HepG2 (cell line): ENCODE measurements at regions not wholly inside any gene's neighbourhood (a gene's known extent, or its start where the extent isn't known, plus 50 kb on each side); places are given as distances from the start of the nearest gene placed in this dataset.

ENCODE experiments used
- EHMT2 ChIP-seq: fragments of 200-600 bp; sonication (generic); IDR thresholded peaks from 2 replicates; pipeline ENCODE4 v1.7.0; 2017; ENCODE audit warnings: antibody characterized with exemption, low read depth, low read length, borderline replicate concordance
- HOXD1 ChIP-seq: sonication (generic); formaldehyde crosslinking; IDR thresholded peaks from 2 replicates; pipeline ENCODE4 v1.5.0; 2020; ENCODE audit warnings: missing genetic modification reagents
- TF ChIP-seq, protein P1 (sequence below): sonication (generic); formaldehyde crosslinking; IDR thresholded peaks from 2 replicates; pipeline ENCODE4 v1.5.0; 2020; ENCODE audit warnings: mild to moderate bottlenecking, missing genetic modification reagents, moderate library complexity
- TF ChIP-seq, protein P2 (sequence below): sonication (generic); formaldehyde crosslinking; IDR thresholded peaks from 2 replicates; pipeline ENCODE4 v1.4.0; 2020; ENCODE audit warnings: mild to moderate bottlenecking, missing genetic modification reagents
- TF ChIP-seq, protein P3 (sequence below): sonication (generic); formaldehyde crosslinking; IDR thresholded peaks from 2 replicates; pipeline ENCODE4 v1.4.0; 2020; ENCODE audit warnings: mild to moderate bottlenecking, missing genetic modification reagents

DNA sequence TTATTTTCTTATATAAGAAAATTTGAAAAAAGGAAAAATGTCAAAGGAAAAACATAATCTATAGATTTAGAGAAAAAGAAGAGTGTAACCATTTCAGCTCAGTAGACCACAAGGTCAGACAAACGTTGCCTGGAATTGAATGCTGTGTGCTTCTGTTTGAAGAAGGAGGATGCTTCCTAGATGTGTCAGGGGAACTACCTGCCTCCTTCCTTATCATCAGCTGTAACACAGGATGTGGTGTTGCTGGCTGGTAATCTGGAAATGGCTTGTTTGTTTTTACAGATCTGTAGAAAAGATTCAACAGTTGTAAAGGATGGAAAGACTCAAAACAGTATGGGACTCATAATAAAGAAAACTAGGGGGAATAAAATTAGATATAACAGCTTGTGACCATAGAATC, 160.7 kb upstream of the MEF2C start:
- TF ChIP-seq, protein P1, sequence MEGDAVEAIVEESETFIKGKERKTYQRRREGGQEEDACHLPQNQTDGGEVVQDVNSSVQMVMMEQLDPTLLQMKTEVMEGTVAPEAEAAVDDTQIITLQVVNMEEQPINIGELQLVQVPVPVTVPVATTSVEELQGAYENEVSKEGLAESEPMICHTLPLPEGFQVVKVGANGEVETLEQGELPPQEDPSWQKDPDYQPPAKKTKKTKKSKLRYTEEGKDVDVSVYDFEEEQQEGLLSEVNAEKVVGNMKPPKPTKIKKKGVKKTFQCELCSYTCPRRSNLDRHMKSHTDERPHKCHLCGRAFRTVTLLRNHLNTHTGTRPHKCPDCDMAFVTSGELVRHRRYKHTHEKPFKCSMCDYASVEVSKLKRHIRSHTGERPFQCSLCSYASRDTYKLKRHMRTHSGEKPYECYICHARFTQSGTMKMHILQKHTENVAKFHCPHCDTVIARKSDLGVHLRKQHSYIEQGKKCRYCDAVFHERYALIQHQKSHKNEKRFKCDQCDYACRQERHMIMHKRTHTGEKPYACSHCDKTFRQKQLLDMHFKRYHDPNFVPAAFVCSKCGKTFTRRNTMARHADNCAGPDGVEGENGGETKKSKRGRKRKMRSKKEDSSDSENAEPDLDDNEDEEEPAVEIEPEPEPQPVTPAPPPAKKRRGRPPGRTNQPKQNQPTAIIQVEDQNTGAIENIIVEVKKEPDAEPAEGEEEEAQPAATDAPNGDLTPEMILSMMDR (CRISPR knock-in tag) = no peak
- TF ChIP-seq HOXD1 (CRISPR knock-in tag) (no peak), EHMT2 (no peak)
- TF ChIP-seq, protein P2, sequence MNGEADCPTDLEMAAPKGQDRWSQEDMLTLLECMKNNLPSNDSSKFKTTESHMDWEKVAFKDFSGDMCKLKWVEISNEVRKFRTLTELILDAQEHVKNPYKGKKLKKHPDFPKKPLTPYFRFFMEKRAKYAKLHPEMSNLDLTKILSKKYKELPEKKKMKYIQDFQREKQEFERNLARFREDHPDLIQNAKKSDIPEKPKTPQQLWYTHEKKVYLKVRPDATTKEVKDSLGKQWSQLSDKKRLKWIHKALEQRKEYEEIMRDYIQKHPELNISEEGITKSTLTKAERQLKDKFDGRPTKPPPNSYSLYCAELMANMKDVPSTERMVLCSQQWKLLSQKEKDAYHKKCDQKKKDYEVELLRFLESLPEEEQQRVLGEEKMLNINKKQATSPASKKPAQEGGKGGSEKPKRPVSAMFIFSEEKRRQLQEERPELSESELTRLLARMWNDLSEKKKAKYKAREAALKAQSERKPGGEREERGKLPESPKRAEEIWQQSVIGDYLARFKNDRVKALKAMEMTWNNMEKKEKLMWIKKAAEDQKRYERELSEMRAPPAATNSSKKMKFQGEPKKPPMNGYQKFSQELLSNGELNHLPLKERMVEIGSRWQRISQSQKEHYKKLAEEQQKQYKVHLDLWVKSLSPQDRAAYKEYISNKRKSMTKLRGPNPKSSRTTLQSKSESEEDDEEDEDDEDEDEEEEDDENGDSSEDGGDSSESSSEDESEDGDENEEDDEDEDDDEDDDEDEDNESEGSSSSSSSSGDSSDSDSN (CRISPR knock-in tag) = no peak
- TF ChIP-seq, protein P3, sequence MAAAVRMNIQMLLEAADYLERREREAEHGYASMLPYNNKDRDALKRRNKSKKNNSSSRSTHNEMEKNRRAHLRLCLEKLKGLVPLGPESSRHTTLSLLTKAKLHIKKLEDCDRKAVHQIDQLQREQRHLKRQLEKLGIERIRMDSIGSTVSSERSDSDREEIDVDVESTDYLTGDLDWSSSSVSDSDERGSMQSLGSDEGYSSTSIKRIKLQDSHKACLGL (CRISPR knock-in tag) = no peak
